ENCODE measurements at regions not wholly inside any gene's neighbourhood (a gene's known extent, or its start where the extent isn't known, plus 50 kb on each side); places are given as distances from the start of the nearest gene placed in this dataset.
"Not testable (repeated sequence)": the region's sequence is repeated elsewhere in the genome, so short reads cannot be mapped to it uniquely, and the experiment has no call there.

DNA sequence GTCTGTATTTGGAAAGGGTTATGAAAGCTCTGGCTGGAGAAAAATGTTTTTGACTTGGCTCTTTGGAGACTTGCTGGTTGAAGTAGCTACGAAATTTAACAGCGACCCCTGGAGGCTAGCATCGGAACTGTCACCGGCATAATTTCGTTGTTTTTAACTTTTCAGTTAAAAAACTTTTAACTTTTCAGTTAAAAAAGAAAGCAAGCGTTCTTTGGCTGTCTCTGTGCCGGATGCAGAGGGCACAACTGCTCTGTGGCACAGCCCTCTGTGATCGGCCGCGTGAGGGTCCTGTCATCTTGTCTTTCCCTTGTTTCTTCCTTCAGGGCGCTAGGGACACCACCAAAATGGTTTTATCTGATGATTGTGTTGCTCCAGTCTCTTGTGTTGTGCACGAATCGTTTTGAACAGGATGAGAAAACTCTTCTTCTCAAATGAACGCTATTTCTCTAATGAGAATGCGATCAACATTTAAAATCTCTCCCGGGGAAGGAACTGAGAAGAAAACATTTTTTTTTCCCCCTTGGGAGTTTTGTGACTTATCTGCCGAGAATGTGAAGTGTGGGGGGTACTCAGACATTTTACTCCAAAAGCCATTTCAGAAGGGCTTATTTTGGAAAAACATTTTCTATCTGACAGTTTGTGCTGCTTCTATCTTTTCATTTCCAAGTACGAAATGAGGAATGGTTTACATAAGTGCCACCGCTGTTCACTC is 57.1 kb downstream of the ADCYAP1 start:
- intact Hi-C loops (cut with micrococcal nuclease), result loop anchor here (1.0 kb wide), 2 partner anchors 97 to 337 kb away; no protein-coding TSS in a partner anchor

DNA sequence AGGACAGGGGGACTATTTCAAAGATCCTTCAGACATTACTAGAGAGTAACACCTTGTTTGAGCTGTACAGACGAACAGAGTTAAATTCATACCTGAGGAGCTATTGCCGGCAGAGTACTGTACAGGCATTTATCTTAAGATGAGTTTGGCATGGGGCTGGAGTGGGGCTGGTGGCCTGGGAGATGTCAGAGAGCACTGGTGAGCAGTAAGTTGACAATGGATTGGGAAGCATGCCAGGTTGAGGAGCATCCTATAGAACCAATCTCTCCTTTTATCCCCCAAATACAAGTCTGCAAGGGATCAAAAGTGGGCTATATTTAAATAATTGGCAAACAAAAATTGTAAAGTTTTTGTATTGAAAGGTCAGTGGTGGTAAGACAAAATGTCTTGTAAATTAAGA is 58.6 kb downstream of the ADCYAP1 start:
- intact Hi-C loops (cut with micrococcal nuclease), result no loop called here

DNA sequence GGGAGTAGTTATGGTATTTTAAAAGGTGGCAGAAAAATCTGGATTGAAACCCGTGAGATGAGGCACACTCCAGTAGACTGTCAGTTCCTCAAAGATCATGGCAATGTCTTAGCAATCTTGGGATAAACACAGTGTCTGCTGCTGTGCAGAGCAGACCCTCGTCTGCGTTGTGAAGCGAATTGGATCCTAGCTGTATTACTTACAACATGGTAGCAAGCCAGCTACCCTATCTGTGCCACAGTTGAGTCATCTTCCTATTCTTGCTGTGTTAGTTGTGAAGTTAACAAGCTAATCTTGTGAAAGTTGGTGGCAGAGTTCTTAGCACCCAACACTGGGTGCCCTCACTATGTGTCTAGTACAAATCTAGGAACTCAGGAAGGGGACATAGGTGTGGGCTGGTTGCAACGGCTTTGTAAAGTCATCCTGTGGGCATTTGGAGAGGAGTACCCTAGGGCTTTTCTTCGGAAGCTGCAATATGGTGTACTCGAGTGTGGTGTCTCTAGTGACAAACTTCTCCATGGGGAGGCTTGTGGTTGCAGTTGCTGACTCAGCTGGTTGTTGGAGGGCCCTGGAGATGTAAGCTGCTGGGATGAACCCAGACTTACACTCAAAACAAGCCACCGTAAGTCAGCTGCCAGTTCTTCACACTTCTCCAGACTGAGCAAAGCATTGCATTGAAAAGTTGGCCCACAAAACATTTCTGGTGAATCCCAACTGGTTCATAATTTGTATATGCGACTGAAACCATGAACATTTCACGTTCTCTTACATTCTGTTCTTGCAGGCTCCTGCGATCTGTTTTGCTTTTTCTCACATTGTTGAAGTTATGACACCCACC is 61.5 kb downstream of the ADCYAP1 start:
- intact Hi-C loops (cut with micrococcal nuclease), result no loop called here

DNA sequence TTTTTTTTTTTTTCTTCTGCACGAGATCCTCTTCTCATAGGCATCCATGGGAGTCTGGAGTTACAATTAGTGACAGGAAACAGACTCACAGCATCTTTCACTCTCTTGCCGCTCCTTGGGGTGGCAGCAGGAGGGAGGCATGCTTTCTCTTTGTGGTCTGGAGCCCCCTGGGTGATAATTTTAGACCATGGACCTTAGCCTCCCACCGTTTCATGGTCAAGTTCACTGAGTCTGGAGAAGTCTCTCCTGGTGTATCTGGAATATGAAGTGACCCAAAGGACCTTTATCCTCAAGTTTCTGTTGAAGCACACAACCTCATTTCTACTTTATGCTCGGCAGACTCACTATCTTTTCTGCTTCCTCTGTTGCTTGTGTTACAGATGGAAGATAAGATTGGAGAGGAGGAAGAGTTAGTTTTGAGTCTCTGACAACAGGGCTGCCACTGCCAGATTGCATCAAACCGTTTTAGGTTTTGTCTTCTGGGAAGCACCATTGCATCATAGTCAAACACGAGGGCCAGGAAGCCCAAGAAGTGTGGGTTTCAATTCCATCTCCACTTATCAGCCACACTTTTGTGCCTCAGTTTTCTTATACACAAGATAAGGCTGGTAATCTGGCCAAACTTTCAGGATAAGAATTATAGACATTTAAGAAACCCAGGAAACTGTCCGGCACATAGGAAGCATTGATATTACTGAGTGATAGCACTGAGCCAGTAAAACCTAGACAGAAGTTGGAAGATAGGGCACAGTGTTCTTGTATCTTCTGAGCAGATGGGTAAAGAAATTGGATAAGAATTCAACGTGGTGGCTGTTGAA is 62.3 kb downstream of the ADCYAP1 start:
- intact Hi-C loops (cut with micrococcal nuclease), result no loop called here

DNA sequence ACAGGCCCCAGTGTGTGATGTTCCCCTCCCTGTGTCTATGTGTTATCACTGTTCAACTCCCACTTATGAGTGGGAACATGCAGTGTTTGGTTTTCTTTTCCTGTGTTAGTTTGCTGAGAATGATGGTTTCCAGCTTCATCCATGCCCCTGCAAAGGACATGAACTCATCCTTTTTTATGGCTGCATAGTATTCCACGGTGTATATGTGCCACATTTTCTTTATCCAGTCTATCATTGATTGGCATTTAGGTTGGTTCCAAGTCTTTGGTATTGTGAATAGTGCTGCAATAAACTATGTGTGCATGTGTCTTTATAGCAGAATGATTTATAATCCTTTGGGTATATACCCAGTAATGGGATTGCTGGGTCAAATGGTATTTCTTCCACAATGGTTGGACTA is 64.2 kb downstream of the ADCYAP1 start:
- intact Hi-C loops (cut with micrococcal nuclease), result not testable (repeated sequence)

DNA sequence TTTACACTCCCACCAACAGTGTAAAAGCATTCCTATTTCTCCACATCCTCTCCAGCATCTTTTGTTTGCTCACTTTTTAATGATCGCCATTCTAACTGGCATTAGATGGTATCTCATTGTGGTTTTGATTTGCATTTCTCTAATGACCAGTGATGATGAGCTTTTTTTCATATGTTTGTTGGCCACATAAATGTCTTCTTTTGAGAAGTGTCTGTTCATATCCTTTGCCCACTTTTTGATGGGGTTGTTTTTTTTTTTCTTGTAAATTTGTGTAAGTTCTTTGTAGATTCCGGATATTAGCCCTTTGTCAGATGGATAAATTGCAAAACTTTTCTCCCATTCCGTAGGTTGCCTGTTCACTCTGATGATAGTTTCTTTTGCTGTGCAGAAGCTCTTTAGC is 64.6 kb downstream of the ADCYAP1 start:
- intact Hi-C loops (cut with micrococcal nuclease), result not testable (repeated sequence)

DNA sequence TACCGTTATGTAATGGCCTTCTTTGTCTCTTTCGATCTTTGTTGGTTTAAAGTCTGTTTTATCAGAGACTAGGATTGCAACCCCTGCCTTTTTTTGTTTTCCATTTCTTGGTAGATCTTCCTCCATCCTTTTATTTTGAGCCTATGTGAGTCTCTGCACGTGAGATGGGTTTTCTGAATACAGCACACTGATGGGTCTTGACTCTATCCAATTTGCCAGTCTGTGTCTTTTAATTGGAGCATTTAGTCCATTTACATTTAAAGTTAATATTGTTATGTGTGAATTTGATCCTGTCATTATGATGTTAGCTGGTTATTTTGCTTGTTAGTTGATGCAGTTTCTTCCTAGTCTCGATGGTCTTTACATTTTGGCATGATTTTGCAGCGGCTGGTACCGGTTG is 69.9 kb downstream of the ADCYAP1 start:
- intact Hi-C loops (cut with micrococcal nuclease), result not testable (repeated sequence)

DNA sequence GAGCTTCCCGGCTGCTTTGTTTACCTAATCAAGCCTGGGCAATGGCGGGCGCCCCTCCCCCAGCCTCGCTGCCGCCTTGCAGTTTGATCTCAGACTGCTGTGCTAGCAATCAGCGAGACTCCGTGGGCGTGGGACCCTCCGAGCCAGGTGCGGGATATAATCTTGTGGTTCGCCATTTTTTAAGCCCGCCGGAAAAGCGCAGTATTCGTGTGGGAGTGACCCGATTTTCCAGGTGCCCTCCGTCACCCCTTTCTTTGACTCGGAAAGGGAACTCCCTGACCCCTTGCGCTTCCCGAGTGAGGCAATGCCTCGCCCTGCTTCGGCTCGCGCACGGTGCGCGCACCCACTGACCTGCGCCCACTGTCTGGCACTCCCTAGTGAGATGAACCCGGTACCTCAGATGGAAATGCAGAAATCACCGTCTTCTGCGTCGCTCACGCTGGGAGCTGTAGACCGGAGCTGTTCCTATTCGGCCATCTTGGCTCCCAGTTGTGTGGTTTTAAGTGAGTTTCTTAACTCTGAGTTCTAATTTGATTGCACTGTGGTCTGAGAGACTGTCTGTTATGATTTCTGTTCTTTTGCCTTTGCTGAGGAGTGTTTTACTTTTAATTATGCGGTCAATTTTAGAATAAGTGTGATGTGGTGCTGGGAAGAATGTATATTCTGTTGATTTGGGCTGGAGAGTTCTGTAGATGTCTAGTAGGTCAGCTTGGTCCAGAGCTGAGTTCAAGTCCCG is 71.9 kb downstream of the ADCYAP1 start:
- intact Hi-C loops (cut with micrococcal nuclease), result not testable (repeated sequence)

DNA sequence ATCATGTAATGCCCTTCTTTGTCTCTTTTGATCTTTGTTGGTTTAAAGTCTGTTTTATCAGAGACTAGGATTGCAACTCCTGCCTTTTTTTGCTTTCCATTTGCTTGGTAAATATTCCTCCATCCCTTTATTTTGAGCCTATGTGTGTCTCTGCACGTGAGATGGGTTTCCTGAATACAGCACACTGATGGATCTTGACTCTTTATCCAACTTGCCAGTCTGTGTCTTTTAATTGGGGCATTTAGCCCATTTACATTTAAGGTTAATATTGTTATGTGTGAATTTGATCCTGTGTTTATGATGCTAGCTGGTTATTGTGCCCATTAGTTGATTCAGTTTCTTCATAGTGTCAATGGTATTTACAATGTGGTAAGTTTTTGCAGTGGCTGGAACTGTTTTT is 72.7 kb downstream of the ADCYAP1 start:
- intact Hi-C loops (cut with micrococcal nuclease), result not testable (repeated sequence)

DNA sequence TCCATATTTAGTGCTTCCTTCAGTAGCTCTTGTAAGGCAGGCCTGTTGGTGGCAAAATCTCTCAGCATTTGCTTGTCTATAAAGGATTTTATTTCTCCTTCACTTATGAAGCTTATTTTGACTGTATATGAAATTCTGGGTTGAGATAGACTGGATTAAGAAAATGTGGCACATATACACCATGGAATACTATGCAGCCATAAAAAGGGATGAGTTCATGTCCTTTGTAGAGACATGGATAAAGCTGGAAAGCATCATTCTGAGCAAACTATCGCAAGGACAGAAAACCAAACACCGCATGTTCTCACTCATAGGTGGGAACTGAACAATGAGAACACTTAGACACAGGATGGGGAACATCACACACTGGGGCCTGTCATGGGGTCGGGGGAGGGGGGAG is 73.1 kb downstream of the ADCYAP1 start:
- intact Hi-C loops (cut with micrococcal nuclease), result not testable (repeated sequence)

DNA sequence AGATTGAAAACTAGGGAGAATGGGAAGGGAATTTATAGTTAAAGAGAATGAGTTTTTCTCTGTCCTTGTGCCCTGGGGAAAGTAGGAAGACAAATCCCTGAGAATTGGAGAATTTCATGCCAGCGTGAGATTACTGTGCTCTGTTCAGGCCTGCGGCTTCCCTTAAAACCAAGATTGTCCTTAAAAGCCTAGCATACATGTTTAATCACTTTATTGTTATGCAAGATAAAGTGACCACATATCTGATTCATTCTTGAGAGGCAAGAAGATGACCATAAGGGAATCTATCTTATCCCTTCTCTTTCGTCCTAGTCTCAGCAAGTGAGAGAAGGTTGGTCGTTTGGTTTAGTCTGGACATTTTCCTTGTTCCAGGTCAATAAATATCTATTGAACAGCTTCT is 75.9 kb downstream of the ADCYAP1 start:
- intact Hi-C loops (cut with micrococcal nuclease), result no loop called here

DNA sequence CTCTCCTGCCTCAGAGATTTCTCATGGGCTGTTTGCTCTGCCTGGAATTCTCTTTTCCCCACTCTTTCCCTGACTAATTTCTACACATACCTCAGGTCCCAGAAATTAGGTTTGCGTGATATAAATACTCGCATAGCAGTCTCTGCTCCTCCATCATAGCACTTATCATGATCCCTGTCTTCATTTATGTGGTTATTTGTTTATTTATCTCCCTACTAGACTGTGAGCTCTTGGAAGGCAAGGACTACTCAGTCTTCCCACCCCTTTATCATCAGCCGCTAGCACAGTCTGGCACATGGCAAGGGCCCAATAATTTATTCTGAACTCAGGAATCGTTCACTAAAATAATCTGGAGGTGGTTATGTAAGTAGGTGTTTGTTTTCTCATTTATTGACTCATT is 79.3 kb downstream of the ADCYAP1 start:
- intact Hi-C loops (cut with micrococcal nuclease), result no loop called here

DNA sequence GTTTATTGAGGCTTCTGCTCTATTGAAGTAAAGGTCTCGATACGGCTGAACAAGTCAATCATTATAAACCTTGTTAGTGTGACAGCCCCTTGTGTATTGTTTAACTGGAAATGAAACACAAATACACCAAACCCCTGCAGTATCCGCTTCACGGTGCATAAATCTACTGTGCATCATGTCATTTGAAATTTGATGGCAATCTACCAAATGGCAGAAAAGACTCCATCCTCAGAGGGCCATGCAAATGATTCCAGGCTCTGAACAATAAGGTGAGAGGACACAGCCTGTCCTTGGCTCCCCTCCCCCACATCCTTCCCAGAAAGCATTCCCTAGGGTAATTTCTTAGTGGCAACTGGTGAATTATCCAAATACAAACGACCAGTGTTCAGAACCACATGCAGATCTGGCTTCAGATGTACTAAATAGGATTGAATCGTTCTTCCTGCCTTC is 80.6 kb downstream of the ADCYAP1 start:
- intact Hi-C loops (cut with micrococcal nuclease), result no loop called here

DNA sequence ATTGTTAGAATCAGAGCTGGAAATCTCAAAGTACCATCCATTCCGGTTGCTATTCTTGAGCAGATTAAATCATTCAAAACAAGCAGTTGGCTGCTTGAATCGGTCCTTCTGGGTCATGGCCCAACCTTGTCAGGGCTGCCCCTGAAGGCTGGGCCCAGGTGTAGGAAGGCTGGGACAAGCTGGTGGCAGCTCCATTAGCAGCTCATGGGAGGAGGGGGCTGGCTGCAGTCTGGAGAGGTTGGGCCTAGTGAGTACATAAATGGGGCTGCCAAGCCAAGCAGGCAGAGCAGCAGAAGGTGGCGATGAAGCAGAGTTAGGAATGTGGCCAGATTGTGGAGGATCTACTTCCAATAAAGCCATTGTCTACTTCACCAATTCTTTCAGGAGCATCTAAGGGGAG is 81.4 kb downstream of the ADCYAP1 start:
- intact Hi-C loops (cut with micrococcal nuclease), result no loop called here

DNA sequence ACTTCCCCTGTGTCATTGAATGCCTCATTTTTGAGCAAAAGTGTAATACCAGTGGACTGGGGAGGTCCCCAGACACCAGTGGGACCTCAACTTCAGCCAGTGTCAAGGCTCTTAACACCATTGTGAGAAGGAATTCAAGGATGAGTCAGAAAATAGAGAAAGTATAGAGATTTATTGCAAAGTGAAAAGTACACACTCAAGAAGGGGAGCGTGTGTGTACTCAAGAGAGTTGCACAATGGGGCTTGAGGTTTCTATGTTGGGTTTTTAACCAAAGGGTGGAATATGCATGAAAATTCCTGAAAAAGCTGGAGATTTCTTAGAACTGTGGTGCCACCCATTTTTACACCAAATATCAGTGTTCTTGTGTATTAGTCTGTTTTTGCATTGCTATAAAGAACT is 81.9 kb downstream of the ADCYAP1 start:
- intact Hi-C loops (cut with micrococcal nuclease), result no loop called here

DNA sequence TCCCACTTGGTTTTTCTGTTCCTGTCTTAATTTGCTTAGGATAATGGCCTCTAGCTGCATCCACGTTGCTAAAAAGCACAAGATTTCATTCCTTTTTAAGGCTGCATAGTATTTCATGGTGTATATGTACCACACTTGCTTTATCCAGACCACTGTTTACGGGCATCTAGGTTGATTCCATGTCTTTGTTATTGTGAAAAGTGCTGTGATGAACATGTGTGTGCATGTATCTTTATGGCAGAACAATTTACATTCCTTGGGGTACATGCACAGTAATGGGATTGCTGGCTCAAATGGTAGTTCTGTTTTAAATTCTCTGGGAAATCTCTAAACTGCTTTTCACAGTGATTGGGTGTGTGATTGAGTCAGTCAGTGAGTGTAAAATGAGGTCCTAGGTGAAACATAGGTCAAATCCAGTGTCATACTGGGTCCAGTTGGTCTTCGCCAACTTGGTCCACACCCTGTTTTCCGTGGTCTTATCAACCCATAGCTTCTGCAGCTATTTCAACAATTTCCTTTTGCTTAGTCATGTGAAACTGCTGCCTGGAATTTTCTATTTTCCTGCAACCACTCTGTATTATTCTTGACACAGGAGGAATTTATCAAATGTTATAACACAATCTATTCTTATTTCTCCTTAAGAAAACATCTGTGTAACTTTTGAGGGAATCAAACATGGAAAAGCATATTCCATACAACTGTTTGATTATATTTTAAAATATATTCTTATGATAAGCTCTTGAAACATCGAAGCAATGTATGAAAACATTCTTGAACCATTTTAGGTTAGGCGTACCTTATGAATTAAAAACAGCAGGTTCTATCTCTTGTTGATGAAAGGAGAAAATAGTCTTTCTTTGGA is 82.9 kb downstream of the ADCYAP1 start:
- intact Hi-C loops (cut with micrococcal nuclease), result no loop called here

DNA sequence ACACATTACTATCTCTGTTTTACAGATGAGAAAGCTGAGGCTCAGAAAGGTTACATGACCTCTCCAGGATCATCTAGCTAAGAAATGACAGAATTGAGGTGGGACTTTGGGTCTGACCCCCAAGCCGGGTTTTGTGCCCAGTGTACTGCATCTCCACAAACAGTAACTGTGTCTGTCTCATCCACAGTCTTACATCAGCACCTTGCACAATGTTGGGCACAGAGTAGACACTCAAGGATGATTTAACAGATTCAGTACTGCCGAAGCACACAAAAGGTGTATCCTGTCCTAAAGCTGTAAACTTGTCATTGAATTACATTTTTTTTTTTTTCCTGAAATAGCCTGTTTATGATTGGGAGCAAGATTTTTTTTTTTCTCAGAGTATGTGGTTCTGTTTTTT is 84.8 kb downstream of the ADCYAP1 start:
- intact Hi-C loops (cut with micrococcal nuclease), result no loop called here

DNA sequence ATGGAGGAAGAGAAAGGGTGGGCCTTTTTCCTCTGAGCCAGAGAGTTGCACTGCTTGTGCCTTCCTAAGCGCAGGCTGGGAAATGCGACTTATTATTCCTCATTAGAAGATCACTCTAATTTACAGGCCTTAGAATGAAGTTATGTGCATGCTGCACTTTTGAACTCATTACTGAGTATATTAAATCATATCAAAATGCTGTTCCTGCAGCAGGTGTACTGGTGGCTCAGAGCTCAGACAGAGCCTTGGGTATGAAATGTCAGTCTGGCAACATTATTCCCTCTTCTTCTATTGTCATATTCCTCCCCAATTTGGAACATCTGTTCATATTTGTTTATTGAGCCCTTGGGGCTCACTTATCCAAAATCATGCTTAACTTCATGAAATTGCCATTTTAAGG is 85.5 kb downstream of the ADCYAP1 start:
- intact Hi-C loops (cut with micrococcal nuclease), result no loop called here

DNA sequence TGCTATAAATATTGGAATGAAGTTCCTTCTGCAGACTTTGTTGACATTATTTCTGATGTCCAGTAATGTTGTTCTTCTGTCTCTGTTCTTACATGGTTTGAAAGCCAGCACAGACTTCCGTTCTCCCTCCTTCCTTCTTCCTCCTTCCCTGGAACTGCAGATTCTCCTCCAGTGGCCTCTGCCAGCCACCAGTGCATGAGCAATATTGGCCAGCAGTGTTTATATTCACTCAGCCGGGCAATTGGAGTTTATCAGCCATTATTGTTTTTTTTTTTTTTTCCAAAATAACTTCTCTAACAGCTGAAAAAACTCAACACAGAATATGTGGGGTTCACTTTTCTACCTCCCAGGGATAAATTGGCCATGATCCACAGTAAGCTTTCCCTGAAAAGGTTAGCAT is 86.8 kb downstream of the ADCYAP1 start:
- intact Hi-C loops (cut with micrococcal nuclease), result no loop called here

DNA sequence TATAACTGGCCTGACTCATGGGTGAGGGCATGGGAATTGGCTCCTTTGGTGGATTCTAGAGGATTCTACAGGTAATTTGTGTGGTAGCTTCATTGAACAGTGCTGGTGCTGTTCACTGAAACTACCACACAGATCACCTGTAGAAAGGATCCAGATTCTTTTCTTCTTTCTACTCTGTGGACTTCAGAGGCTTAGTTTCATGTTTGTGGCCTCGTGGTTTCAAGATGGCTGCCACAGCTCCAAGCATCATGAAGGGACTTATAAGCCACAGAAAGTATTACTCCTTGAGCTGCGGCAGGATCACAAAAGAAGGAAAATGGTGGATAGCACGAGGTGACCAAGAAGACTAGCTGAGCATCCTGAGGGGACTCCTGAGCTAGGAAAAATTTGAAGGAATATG is 88.9 kb downstream of the ADCYAP1 start:
- intact Hi-C loops (cut with micrococcal nuclease), result no loop called here

Data from T-helper 1 cell treated with Interleukin-12 subunit alpha and Interleukin-12 subunit beta and Interleukin-4 antibody, amounts not matched to agents 30 ng/mL and 1 ng/mL, for 36 hours (primary cell).